PC-9 (cell line): ENCODE measurements at regions not wholly inside any gene's neighbourhood (a gene's known extent, or its start where the extent isn't known, plus 50 kb on each side); places are given as distances from the start of the nearest gene placed in this dataset.
"Not testable (repeated sequence)": the region's sequence is repeated elsewhere in the genome, so short reads cannot be mapped to it uniquely, and the experiment has no call there.

ENCODE experiments used
- CTCF ChIP-seq: fragments of 200-600 bp; sonication (generic); conservative IDR thresholded peaks from 2 replicates; pipeline ENCODE4 v1.6.1; 2017; ENCODE audit warnings: mixed run types, antibody characterized with exemption, mild to moderate bottlenecking, moderate library complexity
- EZH2 ChIP-seq: fragments of 200-600 bp; sonication (generic); IDR thresholded peaks from 2 replicates; pipeline ENCODE4 v1.8.0; 2017; ENCODE audit warnings: antibody characterized with exemption, low read depth

DNA sequence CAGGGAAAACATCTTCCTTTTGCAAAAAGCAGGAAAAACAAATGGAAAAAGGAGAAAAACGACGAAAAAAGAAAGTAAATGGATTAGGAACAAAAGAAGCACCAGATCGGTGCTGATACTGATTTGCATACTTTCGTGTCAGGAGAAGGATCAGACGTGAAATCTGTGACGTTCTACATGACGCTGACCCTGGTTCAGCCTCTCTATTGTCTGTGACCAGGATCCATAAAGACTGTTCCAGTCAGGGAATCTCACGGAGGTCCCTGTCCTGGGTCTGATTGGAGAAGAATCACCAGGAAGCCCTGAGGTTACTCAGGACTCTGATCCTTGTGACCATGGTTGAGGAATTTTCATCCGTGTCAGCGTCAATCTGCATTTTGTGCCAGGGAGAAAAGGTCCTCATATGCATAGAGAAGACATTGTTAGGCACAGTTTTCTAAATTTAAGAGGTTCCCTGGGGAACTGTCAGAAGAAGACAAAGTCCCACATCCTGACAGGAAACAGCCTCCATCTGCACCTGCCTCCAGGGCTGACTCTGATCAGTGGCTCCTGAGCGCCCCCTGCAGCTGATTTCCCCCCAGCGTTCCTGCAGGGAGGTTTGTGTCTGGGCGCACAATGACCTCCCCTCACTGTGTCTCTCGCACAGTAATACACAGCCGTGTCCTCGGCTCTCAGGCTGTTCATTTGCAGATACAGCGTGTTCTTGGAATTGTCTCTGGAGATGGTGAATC lies 832.9 kb downstream of the TMEM121 start:
- TF ChIP-seq CTCF, EZH2: not testable (repeated sequence)
